GM13977 (cell line): ENCODE measurements at regions not wholly inside any gene's neighbourhood (a gene's known extent, or its start where the extent isn't known, plus 50 kb on each side); places are given as distances from the start of the nearest gene placed in this dataset.

Experiments
- DNase-seq: peaks from one replicate; pipeline ENCODE4 v3.0.0; 2012; ENCODE audit warnings: low spot score
- in situ Hi-C: fragments of 300-500 bp; cut with MboI; formaldehyde crosslinking; loops from one replicate; pipeline ENCODE4 v1.12.0; 2022; ENCODE audit warnings: low sequenced_read_pairs, low pct_unique_long_range_greater_than_20kb, mixed read lengths, inconsistent platforms; ENCODE audit not compliant: unreplicated experiment
- TF ChIP-seq, protein P1 (sequence below): IDR thresholded peaks from 2 replicates; pipeline ENCODE4 v1.5.1; 2012; ENCODE audit warnings: mild to moderate bottlenecking, control low read depth; ENCODE audit not compliant: insufficient read depth; ENCODE audit errors: extremely low read depth, missing control alignments

DNA sequence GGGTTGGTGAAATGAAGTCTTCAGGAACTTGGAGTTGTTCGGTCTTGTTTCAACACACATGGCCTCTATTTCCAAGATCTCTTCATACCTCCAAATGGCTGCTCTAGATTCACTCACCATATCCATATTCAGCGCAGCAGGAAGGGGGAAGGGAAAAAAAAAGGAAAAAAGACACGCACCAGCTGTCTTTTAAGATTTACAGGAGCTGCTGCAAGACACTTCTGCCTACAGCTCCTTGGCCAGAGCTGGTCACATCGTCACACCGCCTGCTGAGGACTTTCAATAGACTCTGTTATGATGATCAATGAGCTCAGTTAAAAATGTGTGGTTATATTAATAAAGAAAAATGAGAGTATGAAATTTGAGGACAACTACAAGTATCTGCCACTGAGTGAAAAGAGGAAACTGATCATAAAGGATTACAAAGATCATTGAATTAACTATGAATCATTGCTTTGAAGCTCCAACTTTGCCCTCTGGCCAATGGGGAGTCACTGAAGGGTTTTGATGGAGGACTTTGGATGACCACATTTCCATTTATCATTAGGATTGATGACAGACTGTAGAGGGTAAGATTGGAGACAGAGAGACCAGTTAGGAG is 182.1 kb upstream of the HMGA2 start:
- TF ChIP-seq, protein P1, sequence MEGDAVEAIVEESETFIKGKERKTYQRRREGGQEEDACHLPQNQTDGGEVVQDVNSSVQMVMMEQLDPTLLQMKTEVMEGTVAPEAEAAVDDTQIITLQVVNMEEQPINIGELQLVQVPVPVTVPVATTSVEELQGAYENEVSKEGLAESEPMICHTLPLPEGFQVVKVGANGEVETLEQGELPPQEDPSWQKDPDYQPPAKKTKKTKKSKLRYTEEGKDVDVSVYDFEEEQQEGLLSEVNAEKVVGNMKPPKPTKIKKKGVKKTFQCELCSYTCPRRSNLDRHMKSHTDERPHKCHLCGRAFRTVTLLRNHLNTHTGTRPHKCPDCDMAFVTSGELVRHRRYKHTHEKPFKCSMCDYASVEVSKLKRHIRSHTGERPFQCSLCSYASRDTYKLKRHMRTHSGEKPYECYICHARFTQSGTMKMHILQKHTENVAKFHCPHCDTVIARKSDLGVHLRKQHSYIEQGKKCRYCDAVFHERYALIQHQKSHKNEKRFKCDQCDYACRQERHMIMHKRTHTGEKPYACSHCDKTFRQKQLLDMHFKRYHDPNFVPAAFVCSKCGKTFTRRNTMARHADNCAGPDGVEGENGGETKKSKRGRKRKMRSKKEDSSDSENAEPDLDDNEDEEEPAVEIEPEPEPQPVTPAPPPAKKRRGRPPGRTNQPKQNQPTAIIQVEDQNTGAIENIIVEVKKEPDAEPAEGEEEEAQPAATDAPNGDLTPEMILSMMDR = no peak
- in situ Hi-C loops = no loop called here
- no peak for DNase-seq

DNA sequence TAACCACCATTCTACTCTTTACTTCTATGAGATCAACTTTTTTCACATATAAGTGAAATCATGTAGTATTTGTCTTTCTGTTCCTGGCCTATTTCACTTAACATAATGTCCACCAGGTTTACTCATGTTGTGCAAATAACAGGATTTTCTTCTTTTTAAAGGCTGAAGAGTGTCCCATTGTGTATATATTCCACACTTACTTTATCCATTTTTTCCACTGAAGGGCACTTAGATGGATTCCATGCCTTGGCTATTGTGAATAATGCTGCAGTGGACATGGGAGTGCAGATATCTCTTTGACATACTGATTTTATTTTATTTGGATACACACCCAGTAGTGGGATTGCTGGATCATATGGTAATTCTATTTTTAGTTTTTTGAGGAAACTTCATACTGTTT is 181.1 kb upstream of the HMGA2 start:
- in situ Hi-C loops = no loop called here
- DNase-seq = no peak
- TF ChIP-seq, protein P1 = no peak

DNA sequence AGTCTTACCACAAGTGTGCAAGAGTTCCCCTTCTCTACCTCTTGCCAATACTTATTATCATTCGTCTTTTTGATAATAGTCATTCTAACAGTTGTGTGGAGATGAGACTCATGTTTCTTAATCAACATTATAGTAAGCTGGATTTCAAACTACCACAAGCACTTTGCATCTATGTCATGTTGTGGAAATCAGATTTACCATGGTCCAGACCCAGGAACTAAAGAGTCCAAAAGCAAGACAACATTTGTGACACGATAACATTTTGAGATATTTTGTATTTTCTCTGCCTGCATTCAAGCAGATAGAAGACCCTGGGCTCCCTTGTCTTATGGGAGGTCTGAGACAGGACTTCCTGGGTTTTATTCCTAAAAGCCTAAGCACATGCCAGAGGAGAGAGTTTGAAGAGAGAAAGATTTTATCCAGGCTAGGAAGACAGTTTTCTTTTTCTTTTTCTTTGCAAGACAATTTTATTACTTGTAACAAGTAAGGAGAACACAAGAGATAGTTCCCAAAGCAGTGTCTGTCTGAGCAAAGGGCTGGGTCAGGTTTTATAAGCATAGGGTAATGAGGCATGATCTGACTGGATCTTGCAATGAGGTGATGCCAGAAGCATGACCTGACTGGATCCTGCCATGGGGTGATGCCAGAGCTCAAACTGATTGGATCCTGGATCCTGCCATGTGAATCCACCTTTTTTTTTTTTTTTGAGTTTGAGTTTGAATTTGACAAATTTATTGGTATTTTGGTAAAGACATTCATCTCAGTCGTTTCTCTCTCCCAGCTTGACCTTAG is 180.5 kb upstream of the HMGA2 start:
- DNase-seq = no peak
- in situ Hi-C loops = no loop called here
- TF ChIP-seq, protein P1 = no peak

DNA sequence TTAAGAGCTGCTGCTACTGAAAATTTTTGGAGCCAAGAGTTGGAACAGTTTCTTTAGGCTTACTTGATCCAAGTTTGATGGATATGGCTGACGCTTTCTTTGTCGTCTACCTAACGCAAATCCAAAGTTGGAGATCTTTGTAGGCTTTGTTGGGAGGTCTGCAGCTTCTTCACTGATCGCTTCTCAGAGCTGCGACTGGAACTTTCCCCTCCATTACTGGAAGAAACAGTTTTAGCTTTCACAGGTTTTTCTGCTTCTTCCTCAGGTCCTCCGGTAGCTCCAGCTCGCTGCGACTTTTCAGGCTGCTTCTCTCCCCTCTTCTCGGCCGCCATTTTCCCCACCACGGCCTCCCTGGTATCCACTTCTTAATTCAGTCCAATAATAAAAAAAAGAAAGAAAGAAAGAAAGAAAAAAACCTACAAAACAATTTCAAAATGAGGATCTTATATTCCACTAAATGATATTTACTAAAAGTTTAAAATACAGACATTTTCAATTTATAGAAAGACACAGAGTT is 178.1 kb upstream of the HMGA2 start:
- no peak for DNase-seq
- TF ChIP-seq, protein P1 = no peak
- in situ Hi-C loops = no loop called here

DNA sequence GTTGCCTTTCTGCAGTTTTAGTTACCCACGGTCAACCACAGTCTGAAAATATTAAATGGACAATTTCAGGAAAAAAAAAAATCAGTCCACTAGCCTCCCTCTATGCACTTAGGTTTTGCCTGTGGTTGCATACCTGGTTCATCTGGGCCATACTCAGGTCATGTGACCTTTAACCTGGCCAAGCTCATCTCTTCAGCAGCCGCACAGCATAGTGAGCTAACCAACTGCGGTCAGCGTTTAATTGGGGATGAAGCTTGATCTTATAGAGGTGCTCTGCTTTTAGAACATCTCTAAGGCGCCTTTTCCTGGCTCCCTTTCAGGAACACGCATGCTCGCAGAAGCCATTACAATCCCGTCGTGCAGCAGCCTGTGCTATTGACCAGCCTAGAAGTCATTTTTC is 177.2 kb upstream of the HMGA2 start:
- no peak for DNase-seq
- TF ChIP-seq, protein P1 = no peak
- in situ Hi-C loops = no loop called here

DNA sequence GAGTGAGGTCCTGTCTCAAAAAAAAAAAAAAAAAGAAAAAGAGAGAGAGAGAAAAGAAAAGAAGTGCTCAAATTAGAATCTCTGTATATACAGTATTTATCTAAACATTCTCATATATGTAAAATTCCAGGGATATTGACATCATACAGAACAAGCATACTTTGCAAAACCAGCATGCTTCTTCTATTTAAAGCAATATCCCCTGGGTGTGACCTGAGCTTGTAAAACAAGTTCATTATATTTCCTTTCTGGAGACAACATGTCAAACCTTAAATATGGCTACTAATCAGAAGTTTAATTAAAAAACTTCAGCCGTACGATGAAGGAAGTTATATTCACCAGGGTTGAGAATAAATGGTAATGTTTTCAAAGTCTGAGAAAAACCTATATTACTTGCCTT is 175.8 kb upstream of the HMGA2 start:
- in situ Hi-C loops = no loop called here
- TF ChIP-seq, protein P1 = no peak
- no peak for DNase-seq
